Endodermal cell (in vitro differentiated cells): ENCODE measurements at regions not wholly inside any gene's neighbourhood (a gene's known extent, or its start where the extent isn't known, plus 50 kb on each side); places are given as distances from the start of the nearest gene placed in this dataset.

Experiments
- DNase-seq: peaks from one replicate; pipeline ENCODE4 v3.0.0-alpha.2; 2017
- H3K27ac ChIP-seq: 2 replicates; pipeline ENCODE4 v1.5.1; 2013; ENCODE audit warnings: mild to moderate bottlenecking, low read depth, low read length, moderate library complexity
- H3K27me3 ChIP-seq: 2 replicates; pipeline ENCODE4 v1.6.1; 2013; ENCODE audit warnings: mild to moderate bottlenecking, low read length, moderate library complexity; ENCODE audit not compliant: insufficient read depth, control insufficient read depth, poor library complexity, severe bottlenecking
- H3K36me3 ChIP-seq: 2 replicates; pipeline ENCODE4 v1.7.0; 2013; ENCODE audit warnings: mild to moderate bottlenecking, low read length, moderate library complexity; ENCODE audit not compliant: control insufficient read depth, insufficient read depth
- H3K4me1 ChIP-seq: one replicate; pipeline ENCODE4 v1.7.0; 2013; ENCODE audit warnings: low read length; ENCODE audit not compliant: control insufficient read depth, insufficient read depth
- H3K4me3 ChIP-seq: 2 replicates; pipeline ENCODE4 v1.5.1; 2013; ENCODE audit warnings: mild to moderate bottlenecking, low read length, moderate library complexity
- H3K9ac ChIP-seq: 2 replicates; pipeline ENCODE4 v1.6.1; 2013; ENCODE audit warnings: mild to moderate bottlenecking, low read length, moderate library complexity; ENCODE audit not compliant: poor library complexity, severe bottlenecking; ENCODE audit errors: extremely low read depth
- H3K9me3 ChIP-seq: 2 replicates; pipeline ENCODE4 v1.6.1; 2013; ENCODE audit warnings: mild to moderate bottlenecking, low read length, moderate library complexity; ENCODE audit not compliant: control insufficient read depth
- H3K27ac Mint-ChIP-seq: 2 replicates; pipeline ENCODE4 v1.8.0; 2020; ENCODE audit warnings: mixed read lengths
- H3K27me3 Mint-ChIP-seq: 2 replicates; pipeline ENCODE4 v1.8.0; 2021; ENCODE audit warnings: mild to moderate bottlenecking, mixed read lengths; ENCODE audit not compliant: insufficient read depth
- H3K36me3 Mint-ChIP-seq: 2 replicates; pipeline ENCODE4 v1.8.0; 2020; ENCODE audit warnings: low read depth, mixed read lengths
- H3K4me1 Mint-ChIP-seq: 2 replicates; pipeline ENCODE4 v1.8.0; 2020; ENCODE audit warnings: mixed read lengths
- H3K4me3 Mint-ChIP-seq: 2 replicates; pipeline ENCODE4 v1.8.0; 2020; ENCODE audit warnings: mild to moderate bottlenecking, moderate library complexity, mixed read lengths
- H3K9me3 Mint-ChIP-seq: 2 replicates; pipeline ENCODE4 v1.8.0; 2020; ENCODE audit warnings: mild to moderate bottlenecking, mixed read lengths
- WGBS, 2 experiments: methylation state at CpG; one replicate each; pipeline versions ENCODE4 v1.1.5 to v1.1.7; 2013; ENCODE audit warnings: missing lambda C conversion rate in 2 of 2, mixed read lengths in 1 of 2; ENCODE audit not compliant: insufficient coverage in 1 of 2, insufficient read length in 1 of 2; 5-methylcytosine and 5-hydroxymethylcytosine counted together
- TF ChIP-seq, protein P1 (sequence below): fragments of 200-600 bp; sonication (generic); conservative IDR thresholded peaks from 2 replicates; pipeline ENCODE4 v1.5.0; 2021; ENCODE audit warnings: antibody characterized with exemption, mild to moderate bottlenecking

DNA sequence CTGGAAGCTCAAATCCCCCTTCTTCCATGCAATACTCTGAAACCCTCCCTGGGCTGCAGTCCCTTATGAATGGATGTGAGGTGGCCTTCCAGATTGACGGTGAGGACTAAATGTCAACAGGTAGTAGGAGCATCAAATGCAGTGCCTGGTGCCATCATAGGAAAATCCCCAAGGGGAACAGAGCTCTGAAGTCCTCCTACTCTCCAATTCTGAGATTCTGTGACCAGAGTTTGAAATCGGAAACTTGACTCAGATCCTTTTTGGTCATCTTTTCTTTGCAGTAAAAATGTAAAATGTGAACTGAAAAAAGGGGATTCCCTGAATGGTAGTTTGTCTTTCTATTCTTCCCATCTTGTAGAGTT, 68.8 kb upstream of the TJP1 start:
- Histone ChIP-seq H3K9ac (no peak overlapping the region), H3K27me3 (no peaks in the 10 kb centered on the region), H3K36me3 (no peaks in the 10 kb centered on the region), H3K9me3 (peaks cover 9% of the 10 kb centered on the region), H3K4me3 (no peak overlapping the region), H3K27ac (no peak overlapping the region), H3K4me1 (peaks cover 5% of the 10 kb centered on the region)
- DNase-seq = no peak
- 90 to 100% methylated on average over 1 to 2 of the region's 2 CpGs for WGBS, 2 experiments
- no peak overlapping the region for H3K27ac Mint-ChIP-seq
- H3K36me3 Mint-ChIP-seq = peaks cover 2% of the 10 kb centered on the region
- no peak overlapping the region for H3K4me3 Mint-ChIP-seq
- H3K4me1 Mint-ChIP-seq = peaks cover 16% of the 10 kb centered on the region
- H3K27me3 Mint-ChIP-seq = no peaks in the 10 kb centered on the region
- TF ChIP-seq, protein P1, sequence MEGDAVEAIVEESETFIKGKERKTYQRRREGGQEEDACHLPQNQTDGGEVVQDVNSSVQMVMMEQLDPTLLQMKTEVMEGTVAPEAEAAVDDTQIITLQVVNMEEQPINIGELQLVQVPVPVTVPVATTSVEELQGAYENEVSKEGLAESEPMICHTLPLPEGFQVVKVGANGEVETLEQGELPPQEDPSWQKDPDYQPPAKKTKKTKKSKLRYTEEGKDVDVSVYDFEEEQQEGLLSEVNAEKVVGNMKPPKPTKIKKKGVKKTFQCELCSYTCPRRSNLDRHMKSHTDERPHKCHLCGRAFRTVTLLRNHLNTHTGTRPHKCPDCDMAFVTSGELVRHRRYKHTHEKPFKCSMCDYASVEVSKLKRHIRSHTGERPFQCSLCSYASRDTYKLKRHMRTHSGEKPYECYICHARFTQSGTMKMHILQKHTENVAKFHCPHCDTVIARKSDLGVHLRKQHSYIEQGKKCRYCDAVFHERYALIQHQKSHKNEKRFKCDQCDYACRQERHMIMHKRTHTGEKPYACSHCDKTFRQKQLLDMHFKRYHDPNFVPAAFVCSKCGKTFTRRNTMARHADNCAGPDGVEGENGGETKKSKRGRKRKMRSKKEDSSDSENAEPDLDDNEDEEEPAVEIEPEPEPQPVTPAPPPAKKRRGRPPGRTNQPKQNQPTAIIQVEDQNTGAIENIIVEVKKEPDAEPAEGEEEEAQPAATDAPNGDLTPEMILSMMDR = no peak
- H3K9me3 Mint-ChIP-seq = peaks cover 3% of the 10 kb centered on the region

DNA sequence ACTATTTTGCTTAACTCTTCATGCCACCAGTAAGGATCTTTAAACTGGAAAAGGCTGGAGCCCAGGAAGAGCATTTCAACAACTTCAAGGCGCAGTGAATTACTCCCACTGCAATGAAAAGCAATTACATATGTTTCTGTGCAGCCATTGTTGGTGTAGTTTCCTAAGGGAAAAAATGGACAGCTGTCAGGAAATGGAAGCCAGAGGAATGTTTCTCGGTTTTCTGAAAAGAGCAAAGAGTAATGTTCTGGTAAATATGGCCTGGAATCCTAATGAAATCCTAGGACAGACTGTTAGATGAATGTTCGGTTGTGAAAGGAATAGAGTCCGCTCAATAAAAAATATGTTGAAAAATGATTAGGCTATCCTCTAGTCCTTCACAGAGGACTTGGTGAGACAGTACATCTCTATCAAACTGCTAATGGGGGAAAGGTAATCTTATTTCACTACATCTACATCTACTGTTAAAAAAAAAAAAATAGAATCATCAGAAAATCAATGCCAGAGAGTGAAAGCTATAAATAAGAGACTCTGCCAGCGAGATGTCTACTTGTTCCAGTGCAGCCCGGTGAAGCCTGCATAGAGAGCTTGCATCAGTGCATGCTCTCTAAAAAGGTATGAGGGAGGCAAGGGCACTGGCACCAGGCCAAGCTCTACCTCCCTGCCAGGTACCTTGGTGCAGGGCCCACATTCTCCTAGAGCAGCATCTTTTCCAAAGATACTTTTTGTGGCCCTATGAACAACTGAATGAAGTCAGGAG, 68.2 kb upstream of the TJP1 start:
- no peak overlapping the region for H3K4me3 Mint-ChIP-seq
- H3K27me3 ChIP-seq = no peaks in the 10 kb centered on the region
- no peak overlapping the region for H3K9ac ChIP-seq
- no peak for DNase-seq
- peaks cover 5% of the 10 kb centered on the region for H3K4me1 ChIP-seq
- peaks cover under 1% of the 10 kb centered on the region for H3K9me3 Mint-ChIP-seq
- no peak overlapping the region for H3K4me3 ChIP-seq
- no peaks in the 10 kb centered on the region for H3K36me3 ChIP-seq
- no peaks in the 10 kb centered on the region for H3K27me3 Mint-ChIP-seq
- H3K36me3 Mint-ChIP-seq = peaks cover 2% of the 10 kb centered on the region
- no peak overlapping the region for H3K27ac ChIP-seq
- H3K27ac Mint-ChIP-seq = no peak overlapping the region
- peaks cover 16% of the 10 kb centered on the region for H3K4me1 Mint-ChIP-seq
- 92 to 97% methylated on average over 5 to 6 of the region's 6 CpGs for WGBS, 2 experiments
- H3K9me3 ChIP-seq = peaks cover 8% of the 10 kb centered on the region
- TF ChIP-seq, protein P1 = no peak

DNA sequence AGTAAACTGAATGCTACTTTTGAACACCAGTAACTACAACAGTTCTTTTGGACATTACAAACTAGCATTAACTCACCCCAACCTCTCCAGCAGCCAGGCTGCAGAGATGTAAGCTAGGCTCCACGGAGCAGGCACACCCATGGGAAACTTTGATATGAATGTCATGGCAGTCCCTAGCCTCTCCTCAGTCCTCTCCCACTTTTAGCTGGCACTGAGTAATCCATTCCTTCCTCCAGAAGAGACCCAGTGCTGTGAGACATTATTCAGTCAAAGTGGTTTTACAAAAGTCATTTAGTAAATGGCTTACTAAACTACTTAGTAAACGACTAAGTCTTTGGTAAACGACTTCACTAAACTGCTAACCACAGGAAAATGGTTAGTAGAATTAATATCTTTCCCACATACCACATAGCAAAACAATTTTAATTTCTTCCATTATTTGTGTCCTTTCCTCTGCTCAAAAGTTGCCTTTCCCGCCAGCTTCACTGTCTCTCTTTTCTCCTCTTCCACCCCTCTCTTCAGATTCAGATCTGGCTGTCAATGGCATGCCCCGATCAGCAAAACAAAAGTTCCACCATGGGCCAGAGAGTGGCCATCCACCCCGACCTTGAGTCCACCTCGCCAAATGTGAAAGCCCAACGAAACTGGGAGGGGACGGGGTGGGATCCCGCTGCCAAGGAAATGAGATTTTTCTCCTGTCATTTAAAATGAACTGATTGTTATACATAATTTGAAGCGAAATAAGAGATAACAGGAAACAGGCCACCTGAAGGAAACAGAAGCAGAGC, 67.5 kb upstream of the TJP1 start:
- Mint-ChIP-seq H3K4me3 (no peak overlapping the region), H3K36me3 (peaks cover 2% of the 10 kb centered on the region)
- TF ChIP-seq, protein P1 = no peak

More for the DNA sequence above, 67.5 kb upstream of the TJP1 start:
- WGBS, 2 experiments = 50 to 56% methylated on average over 4 to 11 of the region's 11 CpGs
- no peak overlapping the region for H3K9ac ChIP-seq
- H3K4me3 ChIP-seq = no peak overlapping the region
- H3K27ac ChIP-seq = no peak overlapping the region
- H3K27me3 ChIP-seq = no peaks in the 10 kb centered on the region
- Mint-ChIP-seq H3K27ac (peak overlapping the region; percentile 27), H3K9me3 (no peaks in the 10 kb centered on the region), H3K27me3 (no peaks in the 10 kb centered on the region), H3K4me1 (peaks cover 20% of the 10 kb centered on the region)
- DNase-seq = peak; percentile 64
- peaks cover 8% of the 10 kb centered on the region for H3K9me3 ChIP-seq
- H3K36me3 ChIP-seq = no peaks in the 10 kb centered on the region
- peaks cover 5% of the 10 kb centered on the region for H3K4me1 ChIP-seq
